ENCODE measurements at regions not wholly inside any gene's neighbourhood (a gene's known extent, or its start where the extent isn't known, plus 50 kb on each side); places are given as distances from the start of the nearest gene placed in this dataset.

- TF ChIP-seq, protein P1, sequence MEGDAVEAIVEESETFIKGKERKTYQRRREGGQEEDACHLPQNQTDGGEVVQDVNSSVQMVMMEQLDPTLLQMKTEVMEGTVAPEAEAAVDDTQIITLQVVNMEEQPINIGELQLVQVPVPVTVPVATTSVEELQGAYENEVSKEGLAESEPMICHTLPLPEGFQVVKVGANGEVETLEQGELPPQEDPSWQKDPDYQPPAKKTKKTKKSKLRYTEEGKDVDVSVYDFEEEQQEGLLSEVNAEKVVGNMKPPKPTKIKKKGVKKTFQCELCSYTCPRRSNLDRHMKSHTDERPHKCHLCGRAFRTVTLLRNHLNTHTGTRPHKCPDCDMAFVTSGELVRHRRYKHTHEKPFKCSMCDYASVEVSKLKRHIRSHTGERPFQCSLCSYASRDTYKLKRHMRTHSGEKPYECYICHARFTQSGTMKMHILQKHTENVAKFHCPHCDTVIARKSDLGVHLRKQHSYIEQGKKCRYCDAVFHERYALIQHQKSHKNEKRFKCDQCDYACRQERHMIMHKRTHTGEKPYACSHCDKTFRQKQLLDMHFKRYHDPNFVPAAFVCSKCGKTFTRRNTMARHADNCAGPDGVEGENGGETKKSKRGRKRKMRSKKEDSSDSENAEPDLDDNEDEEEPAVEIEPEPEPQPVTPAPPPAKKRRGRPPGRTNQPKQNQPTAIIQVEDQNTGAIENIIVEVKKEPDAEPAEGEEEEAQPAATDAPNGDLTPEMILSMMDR (IDR thresholded peaks at IDR 0.05; ENCODE audit: low read depth, low read length): no peak
- no peak overlapping the region for H3K4me3 ChIP-seq
- peak in 1 of 2 donors; percentile 80 for DNase-seq (ENCODE audit: low read depth in 1 of 2, low spot score in 1 of 2)
- H3K36me3 ChIP-seq: no peaks in the 10 kb centered on the region
- no peak overlapping the region for H3K27ac ChIP-seq
- H3K4me1 ChIP-seq (ENCODE audit: low read depth): peaks cover 10% of the 10 kb centered on the region
- no peaks in the 10 kb centered on the region for H3K27me3 ChIP-seq
- no peaks in the 10 kb centered on the region for H3K9me3 ChIP-seq (ENCODE audit: low read depth)
Measured at GRCh38 chr5:82815871-82816270, 261.3 kb downstream of the TMEM167A start.

GRCh38 chr5:82813861-82814260 is 263.3 kb downstream of the TMEM167A start:
- no peak overlapping the region for H3K27ac ChIP-seq
- peaks cover 10% of the 10 kb centered on the region for H3K4me1 ChIP-seq (ENCODE audit: low read depth)
- TF ChIP-seq, protein P1 (IDR thresholded peaks at IDR 0.05; ENCODE audit: low read depth, low read length): no peak

GRCh38 chr5:82812575-82812974 is 264.6 kb downstream of the TMEM167A start:
- DNase-seq (ENCODE audit: low read depth in 1 of 2, low spot score in 1 of 2): peak in 1 of 2 donors; percentile 86

More at GRCh38 chr5:82813861-82814260, 263.3 kb downstream of the TMEM167A start:
- H3K4me3 ChIP-seq: no peak overlapping the region
- no peak for DNase-seq (ENCODE audit: low read depth in 1 of 2, low spot score in 1 of 2)
- H3K9me3 ChIP-seq (ENCODE audit: low read depth): no peaks in the 10 kb centered on the region
- no peaks in the 10 kb centered on the region for H3K27me3 ChIP-seq
- H3K36me3 ChIP-seq: no peaks in the 10 kb centered on the region

DNA sequence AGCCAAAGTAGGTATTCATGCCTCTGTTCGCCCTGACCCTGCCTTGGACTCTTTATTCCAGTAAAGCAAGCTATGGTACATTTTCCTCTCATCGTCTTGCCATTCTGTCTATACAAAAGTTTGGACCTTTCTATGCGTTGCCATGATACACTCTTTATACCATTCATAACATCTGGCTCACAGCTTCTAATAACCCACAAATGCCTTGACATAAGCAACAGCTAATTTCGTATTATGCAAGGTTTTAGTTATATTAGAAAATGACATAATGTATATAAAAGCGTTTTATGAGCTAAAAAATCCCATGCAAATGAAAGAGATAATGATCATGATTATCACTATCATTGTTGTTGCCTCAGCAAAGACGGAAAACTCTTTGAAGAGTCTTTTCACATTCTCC is 265.7 kb downstream of the TMEM167A start:
- H3K27ac ChIP-seq: no peak overlapping the region
- H3K4me3 ChIP-seq: no peak overlapping the region
- TF ChIP-seq, protein P1 (IDR thresholded peaks at IDR 0.05; ENCODE audit: low read depth, low read length): no peak
- no peaks in the 10 kb centered on the region for H3K9me3 ChIP-seq (ENCODE audit: low read depth)
- H3K36me3 ChIP-seq: no peaks in the 10 kb centered on the region
- peaks cover 10% of the 10 kb centered on the region for H3K4me1 ChIP-seq (ENCODE audit: low read depth)
- no peaks in the 10 kb centered on the region for H3K27me3 ChIP-seq
- no peak for DNase-seq (ENCODE audit: low read depth in 1 of 2, low spot score in 1 of 2)

More at GRCh38 chr5:82812575-82812974, 264.6 kb downstream of the TMEM167A start:
- Histone ChIP-seq H3K36me3 (no peaks in the 10 kb centered on the region), H3K27ac (no peak overlapping the region), H3K9me3 (ENCODE audit: low read depth) (no peaks in the 10 kb centered on the region), H3K4me3 (no peak overlapping the region), H3K27me3 (no peaks in the 10 kb centered on the region), H3K4me1 (ENCODE audit: low read depth) (peaks cover 10% of the 10 kb centered on the region)
- TF ChIP-seq, protein P1 (IDR thresholded peaks at IDR 0.05; ENCODE audit: low read depth, low read length): no peak

GRCh38 chr5:82809420-82810143 is 267.6 kb downstream of the TMEM167A start:
- Histone ChIP-seq H3K27me3 (no peaks in the 10 kb centered on the region), H3K9me3 (ENCODE audit: low read depth) (no peaks in the 10 kb centered on the region), H3K27ac (no peak overlapping the region), H3K4me1 (ENCODE audit: low read depth) (peaks cover 10% of the 10 kb centered on the region), H3K36me3 (no peaks in the 10 kb centered on the region), H3K4me3 (no peak overlapping the region)
- TF ChIP-seq, protein P1 (IDR thresholded peaks at IDR 0.05; ENCODE audit: low read depth, low read length): no peak
- DNase-seq (ENCODE audit: low read depth in 1 of 2, low spot score in 1 of 2): no peak

All from cardiac muscle cell (in vitro differentiated cells and primary cell).